Astrocyte of the spinal cord (primary cell): ENCODE measurements at regions not wholly inside any gene's neighbourhood (a gene's known extent, or its start where the extent isn't known, plus 50 kb on each side); places are given as distances from the start of the nearest gene placed in this dataset.

Experiments
- DNase-seq: peaks from one replicate; pipeline ENCODE4 v3.0.0; 2011; ENCODE audit warnings: low read depth, low spot score
- H3K4me3 ChIP-seq: 2 replicates; pipeline ENCODE4 v1.5.1; 2011; ENCODE audit warnings: low read depth, mild to moderate bottlenecking, low read length, moderate library complexity
- in situ Hi-C: cut with HindIII; loops from 2 replicates; pipeline ENCODE4 v1.10.0; 2017; ENCODE audit warnings: low sequenced_read_pairs
- TF ChIP-seq, protein P1 (sequence below): IDR thresholded peaks from 2 replicates; pipeline ENCODE4 v1.5.1; 2012; ENCODE audit warnings: low read depth, mild to moderate bottlenecking, low read length, inconsistent platforms

DNA sequence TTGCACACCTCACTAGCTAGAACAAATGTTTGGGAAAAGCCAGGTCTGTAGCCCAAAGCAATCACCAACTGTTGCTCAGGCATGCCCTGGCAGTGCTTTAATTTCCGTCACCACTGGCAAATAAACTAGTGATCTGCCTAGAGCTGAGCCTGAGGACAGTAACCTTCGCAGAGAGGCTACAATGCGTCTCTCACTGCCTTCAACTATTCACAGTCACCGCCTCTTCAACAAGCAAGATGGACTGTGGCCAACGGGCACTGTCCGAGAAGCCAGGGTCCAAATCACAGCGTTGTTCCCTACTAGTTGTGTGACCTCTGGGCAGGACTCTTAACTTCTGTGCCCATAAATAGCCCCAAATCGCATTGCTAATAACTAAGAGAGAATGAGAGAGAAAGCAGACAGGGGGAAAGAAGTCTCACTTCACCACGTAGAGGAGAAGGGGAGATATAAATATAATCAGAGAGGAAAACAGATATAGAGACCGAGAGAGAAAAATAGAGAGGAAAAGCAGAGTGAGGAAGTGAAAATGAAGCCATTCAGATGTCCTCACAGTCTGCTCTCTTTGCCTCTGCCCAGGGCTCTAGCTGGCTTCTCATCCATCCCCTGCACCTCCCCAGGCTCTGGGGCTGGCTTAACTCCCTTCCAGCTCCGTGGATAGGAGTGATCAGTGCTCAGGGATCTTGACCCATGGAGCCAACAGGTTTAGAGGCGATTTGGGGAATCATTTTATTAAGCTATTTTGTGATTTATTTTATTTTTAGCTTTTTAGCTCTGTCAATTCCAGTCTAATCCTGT, 157.9 kb downstream of the ZDHHC21 start:
- TF ChIP-seq, protein P1, sequence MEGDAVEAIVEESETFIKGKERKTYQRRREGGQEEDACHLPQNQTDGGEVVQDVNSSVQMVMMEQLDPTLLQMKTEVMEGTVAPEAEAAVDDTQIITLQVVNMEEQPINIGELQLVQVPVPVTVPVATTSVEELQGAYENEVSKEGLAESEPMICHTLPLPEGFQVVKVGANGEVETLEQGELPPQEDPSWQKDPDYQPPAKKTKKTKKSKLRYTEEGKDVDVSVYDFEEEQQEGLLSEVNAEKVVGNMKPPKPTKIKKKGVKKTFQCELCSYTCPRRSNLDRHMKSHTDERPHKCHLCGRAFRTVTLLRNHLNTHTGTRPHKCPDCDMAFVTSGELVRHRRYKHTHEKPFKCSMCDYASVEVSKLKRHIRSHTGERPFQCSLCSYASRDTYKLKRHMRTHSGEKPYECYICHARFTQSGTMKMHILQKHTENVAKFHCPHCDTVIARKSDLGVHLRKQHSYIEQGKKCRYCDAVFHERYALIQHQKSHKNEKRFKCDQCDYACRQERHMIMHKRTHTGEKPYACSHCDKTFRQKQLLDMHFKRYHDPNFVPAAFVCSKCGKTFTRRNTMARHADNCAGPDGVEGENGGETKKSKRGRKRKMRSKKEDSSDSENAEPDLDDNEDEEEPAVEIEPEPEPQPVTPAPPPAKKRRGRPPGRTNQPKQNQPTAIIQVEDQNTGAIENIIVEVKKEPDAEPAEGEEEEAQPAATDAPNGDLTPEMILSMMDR: no peak
- in situ Hi-C loops: no loop called here
- H3K4me3 ChIP-seq: no peak overlapping the region
- DNase-seq: no peak

GRCh38 chr9:14533867-14534640, 159.2 kb downstream of the ZDHHC21 start:
- TF ChIP-seq, protein P1: no peak
- H3K4me3 ChIP-seq: no peak overlapping the region
- in situ Hi-C loops: no loop called here
- no peak for DNase-seq

GRCh38 chr9:14532456-14533115, 160.6 kb downstream of the ZDHHC21 start:
- no peak overlapping the region for H3K4me3 ChIP-seq
- no peak for DNase-seq
- TF ChIP-seq, protein P1: no peak
- in situ Hi-C loops: no loop called here

- TF ChIP-seq, protein P1: no peak
- H3K4me3 ChIP-seq: no peak overlapping the region
- in situ Hi-C loops: no loop called here
- DNase-seq: no peak
Measured at GRCh38 chr9:14531341-14532269, 161.6 kb downstream of the ZDHHC21 start.

DNA sequence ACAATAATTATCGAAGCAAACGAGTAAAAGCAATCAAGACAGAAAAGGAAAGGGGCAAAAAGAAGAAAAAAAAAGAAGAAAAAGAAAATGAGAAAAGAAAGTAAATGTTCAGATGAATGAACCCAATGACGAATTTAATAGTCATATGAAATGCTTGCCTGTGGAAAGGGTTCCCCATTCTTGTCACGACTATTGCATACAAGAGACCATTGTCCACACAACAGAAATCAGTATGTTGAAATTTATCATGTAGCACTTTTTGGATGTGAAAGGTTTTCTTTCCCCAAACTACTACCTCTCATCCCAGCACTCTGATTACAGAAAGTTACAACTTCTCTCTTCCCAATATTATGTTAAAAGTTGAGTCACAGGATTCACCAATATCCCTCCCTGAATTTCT, 162.4 kb downstream of the ZDHHC21 start:
- H3K4me3 ChIP-seq: no peak overlapping the region
- in situ Hi-C loops: no loop called here
- no peak for DNase-seq
- TF ChIP-seq, protein P1: no peak

DNA sequence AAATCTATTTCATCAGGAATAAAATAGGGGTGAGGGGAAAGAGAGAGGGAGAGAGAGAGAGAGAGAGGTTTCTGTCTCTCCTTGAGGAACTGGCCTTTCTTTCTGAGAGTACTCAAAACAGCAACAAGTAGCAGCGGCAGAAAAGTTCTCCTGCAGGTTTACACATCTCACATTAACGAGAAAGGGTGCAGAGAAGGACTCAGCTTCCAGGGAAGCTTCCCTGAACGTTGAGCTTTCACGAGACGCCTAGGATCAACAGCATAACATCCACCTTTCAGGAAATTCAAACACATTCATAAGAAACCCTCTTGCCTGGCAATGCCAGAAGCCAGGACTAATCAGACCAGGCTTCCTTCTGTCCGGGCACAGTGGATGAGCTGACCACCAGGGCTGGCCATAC, 162.9 kb downstream of the ZDHHC21 start:
- no peak overlapping the region for H3K4me3 ChIP-seq
- TF ChIP-seq, protein P1: no peak
- in situ Hi-C loops: no loop called here
- DNase-seq: peak; percentile 3
